ENCODE measurements at regions not wholly inside any gene's neighbourhood (a gene's known extent, or its start where the extent isn't known, plus 50 kb on each side); places are given as distances from the start of the nearest gene placed in this dataset.
"Not testable (repeated sequence)": the region's sequence is repeated elsewhere in the genome, so short reads cannot be mapped to it uniquely, and the experiment has no call there.

GRCh38 chr13:44792096-44792495 lies 197.2 kb downstream of the NUFIP1 start:
- Histone ChIP-seq H3K4me3 (ENCODE audit: low read depth in 1 of 5, low read length in 5 of 5) (no peak overlapping the region), H3K36me3 (ENCODE audit: control insufficient read depth in 5 of 5, insufficient read depth in 5 of 5, low read length in 5 of 5) (no peaks in the 10 kb centered on the region), H3K27me3 (ENCODE audit: control insufficient read depth in 5 of 5, insufficient read depth in 4 of 5, low read length in 5 of 5) (no peaks in the 10 kb centered on the region), H3K27ac (ENCODE audit: low read depth, low read length) (no peak overlapping the region), H3K4me1 (ENCODE audit: control insufficient read depth in 5 of 5, insufficient read depth in 5 of 5, low read length in 5 of 5) (peaks cover 0 to 5% (median 0%) of the 10 kb centered on the region in 5 donors), H3K9ac (ENCODE audit: low read length in 5 of 5) (no peak overlapping the region), H3K9me3 (ENCODE audit: control insufficient read depth in 5 of 5, low read length in 5 of 5) (no peaks in the 10 kb centered on the region)

GRCh38 chr13:44790289-44790688 lies 199.0 kb downstream of the NUFIP1 start:
- no peak overlapping the region for H3K9ac ChIP-seq (ENCODE audit: low read length in 5 of 5)
- peaks cover 0 to 3% (median 0%) of the 10 kb centered on the region in 5 donors for H3K4me1 ChIP-seq (ENCODE audit: control insufficient read depth in 5 of 5, insufficient read depth in 5 of 5, low read length in 5 of 5)
- no peaks in the 10 kb centered on the region for H3K9me3 ChIP-seq (ENCODE audit: control insufficient read depth in 5 of 5, low read length in 5 of 5)
- H3K36me3 ChIP-seq (ENCODE audit: control insufficient read depth in 5 of 5, insufficient read depth in 5 of 5, low read length in 5 of 5), result no peaks in the 10 kb centered on the region
- no peak overlapping the region for H3K27ac ChIP-seq (ENCODE audit: low read depth, low read length)
- no peaks in the 10 kb centered on the region for H3K27me3 ChIP-seq (ENCODE audit: control insufficient read depth in 5 of 5, insufficient read depth in 4 of 5, low read length in 5 of 5)
- no peak overlapping the region for H3K4me3 ChIP-seq (ENCODE audit: low read depth in 1 of 5, low read length in 5 of 5)

- H3K36me3 ChIP-seq (ENCODE audit: control insufficient read depth in 5 of 5, insufficient read depth in 5 of 5, low read length in 5 of 5), result no peaks in the 10 kb centered on the region
- H3K4me3 ChIP-seq (ENCODE audit: low read depth in 1 of 5, low read length in 5 of 5), result no peak overlapping the region
- peaks cover 0 to 3% (median 0%) of the 10 kb centered on the region in 5 donors for H3K4me1 ChIP-seq (ENCODE audit: control insufficient read depth in 5 of 5, insufficient read depth in 5 of 5, low read length in 5 of 5)
- no peak overlapping the region for H3K9ac ChIP-seq (ENCODE audit: low read length in 5 of 5)
- no peak overlapping the region for H3K27ac ChIP-seq (ENCODE audit: low read depth, low read length)
- H3K27me3 ChIP-seq (ENCODE audit: control insufficient read depth in 5 of 5, insufficient read depth in 4 of 5, low read length in 5 of 5), result no peaks in the 10 kb centered on the region
- H3K9me3 ChIP-seq (ENCODE audit: control insufficient read depth in 5 of 5, low read length in 5 of 5), result no peaks in the 10 kb centered on the region
Measured at GRCh38 chr13:44787617-44788016, 201.7 kb downstream of the NUFIP1 start.

GRCh38 chr13:44786756-44787155 lies 202.5 kb downstream of the NUFIP1 start:
- Histone ChIP-seq H3K27ac (ENCODE audit: low read depth, low read length) (no peak overlapping the region), H3K27me3 (ENCODE audit: control insufficient read depth in 5 of 5, insufficient read depth in 4 of 5, low read length in 5 of 5) (no peaks in the 10 kb centered on the region), H3K9ac (ENCODE audit: low read length in 5 of 5) (no peak overlapping the region), H3K4me1 (ENCODE audit: control insufficient read depth in 5 of 5, insufficient read depth in 5 of 5, low read length in 5 of 5) (peaks cover 0 to 3% (median 0%) of the 10 kb centered on the region in 5 donors), H3K4me3 (ENCODE audit: low read depth in 1 of 5, low read length in 5 of 5) (no peak overlapping the region), H3K9me3 (ENCODE audit: control insufficient read depth in 5 of 5, low read length in 5 of 5) (no peaks in the 10 kb centered on the region), H3K36me3 (ENCODE audit: control insufficient read depth in 5 of 5, insufficient read depth in 5 of 5, low read length in 5 of 5) (no peaks in the 10 kb centered on the region)

- Histone ChIP-seq H3K4me1 (ENCODE audit: control insufficient read depth in 5 of 5, insufficient read depth in 5 of 5, low read length in 5 of 5) (peaks cover 0 to 3% (median 0%) of the 10 kb centered on the region in 5 donors), H3K9ac (ENCODE audit: low read length in 5 of 5) (no peak overlapping the region), H3K4me3 (ENCODE audit: low read depth in 1 of 5, low read length in 5 of 5) (no peak overlapping the region), H3K27ac (ENCODE audit: low read depth, low read length) (no peak overlapping the region), H3K27me3 (ENCODE audit: control insufficient read depth in 5 of 5, insufficient read depth in 4 of 5, low read length in 5 of 5) (no peaks in the 10 kb centered on the region), H3K9me3 (ENCODE audit: control insufficient read depth in 5 of 5, low read length in 5 of 5) (no peaks in the 10 kb centered on the region), H3K36me3 (ENCODE audit: control insufficient read depth in 5 of 5, insufficient read depth in 5 of 5, low read length in 5 of 5) (no peaks in the 10 kb centered on the region)
Measured at GRCh38 chr13:44785401-44785800, 203.9 kb downstream of the NUFIP1 start.

- Histone ChIP-seq H3K9me3 (ENCODE audit: control insufficient read depth in 5 of 5, low read length in 5 of 5) (no peaks in the 10 kb centered on the region), H3K27me3 (ENCODE audit: control insufficient read depth in 5 of 5, insufficient read depth in 4 of 5, low read length in 5 of 5) (no peaks in the 10 kb centered on the region), H3K4me3 (ENCODE audit: low read depth in 1 of 5, low read length in 5 of 5) (no peak overlapping the region), H3K9ac (ENCODE audit: low read length in 5 of 5) (no peak overlapping the region), H3K4me1 (ENCODE audit: control insufficient read depth in 5 of 5, insufficient read depth in 5 of 5, low read length in 5 of 5) (peaks cover 0 to 3% (median 0%) of the 10 kb centered on the region in 5 donors), H3K27ac (ENCODE audit: low read depth, low read length) (no peak overlapping the region), H3K36me3 (ENCODE audit: control insufficient read depth in 5 of 5, insufficient read depth in 5 of 5, low read length in 5 of 5) (no peaks in the 10 kb centered on the region)
Measured at GRCh38 chr13:44784708-44785080, 204.6 kb downstream of the NUFIP1 start.

GRCh38 chr13:44783994-44784707 lies 205.1 kb downstream of the NUFIP1 start:
- Histone ChIP-seq H3K4me3 (ENCODE audit: low read depth in 1 of 5, low read length in 5 of 5) (no peak overlapping the region), H3K27ac (ENCODE audit: low read depth, low read length) (no peak overlapping the region), H3K4me1 (ENCODE audit: control insufficient read depth in 5 of 5, insufficient read depth in 5 of 5, low read length in 5 of 5) (peaks cover 0 to 3% (median 0%) of the 10 kb centered on the region in 5 donors), H3K36me3 (ENCODE audit: control insufficient read depth in 5 of 5, insufficient read depth in 5 of 5, low read length in 5 of 5) (no peaks in the 10 kb centered on the region), H3K9ac (ENCODE audit: low read length in 5 of 5) (no peak overlapping the region), H3K9me3 (ENCODE audit: control insufficient read depth in 5 of 5, low read length in 5 of 5) (no peaks in the 10 kb centered on the region), H3K27me3 (ENCODE audit: control insufficient read depth in 5 of 5, insufficient read depth in 4 of 5, low read length in 5 of 5) (no peaks in the 10 kb centered on the region)

GRCh38 chr13:44780591-44781280 lies 204.6 kb upstream of the TSC22D1 start:
- Histone ChIP-seq H3K4me3 (ENCODE audit: low read depth in 1 of 5, low read length in 5 of 5) (no peak overlapping the region), H3K27me3 (ENCODE audit: control insufficient read depth in 5 of 5, insufficient read depth in 4 of 5, low read length in 5 of 5) (no peaks in the 10 kb centered on the region), H3K9ac (ENCODE audit: low read length in 5 of 5) (no peak overlapping the region), H3K4me1 (ENCODE audit: control insufficient read depth in 5 of 5, insufficient read depth in 5 of 5, low read length in 5 of 5) (no peaks in the 10 kb centered on the region), H3K27ac (ENCODE audit: low read depth, low read length) (no peak overlapping the region), H3K9me3 (ENCODE audit: control insufficient read depth in 5 of 5, low read length in 5 of 5) (no peaks in the 10 kb centered on the region), H3K36me3 (ENCODE audit: control insufficient read depth in 5 of 5, insufficient read depth in 5 of 5, low read length in 5 of 5) (no peaks in the 10 kb centered on the region)

- no peaks in the 10 kb centered on the region for H3K9me3 ChIP-seq (ENCODE audit: control insufficient read depth in 5 of 5, low read length in 5 of 5)
- H3K27ac ChIP-seq (ENCODE audit: low read depth, low read length), result no peak overlapping the region
- no peaks in the 10 kb centered on the region for H3K27me3 ChIP-seq (ENCODE audit: control insufficient read depth in 5 of 5, insufficient read depth in 4 of 5, low read length in 5 of 5)
- no peak overlapping the region for H3K9ac ChIP-seq (ENCODE audit: low read length in 5 of 5)
- no peak overlapping the region for H3K4me3 ChIP-seq (ENCODE audit: low read depth in 1 of 5, low read length in 5 of 5)
- H3K4me1 ChIP-seq (ENCODE audit: control insufficient read depth in 5 of 5, insufficient read depth in 5 of 5, low read length in 5 of 5), result no peaks in the 10 kb centered on the region
- no peaks in the 10 kb centered on the region for H3K36me3 ChIP-seq (ENCODE audit: control insufficient read depth in 5 of 5, insufficient read depth in 5 of 5, low read length in 5 of 5)
Measured at GRCh38 chr13:44778761-44779484, 202.8 kb upstream of the TSC22D1 start.

GRCh38 chr13:44775290-44775689 lies 199.2 kb upstream of the TSC22D1 start:
- not testable (repeated sequence) for H3K27ac ChIP-seq (ENCODE audit: low read depth, low read length); H3K4me1 ChIP-seq (ENCODE audit: control insufficient read depth in 5 of 5, insufficient read depth in 5 of 5, low read length in 5 of 5); H3K36me3 ChIP-seq (ENCODE audit: control insufficient read depth in 5 of 5, insufficient read depth in 5 of 5, low read length in 5 of 5); H3K9ac ChIP-seq (ENCODE audit: low read length in 5 of 5); H3K27me3 ChIP-seq (ENCODE audit: control insufficient read depth in 5 of 5, insufficient read depth in 4 of 5, low read length in 5 of 5); H3K9me3 ChIP-seq (ENCODE audit: control insufficient read depth in 5 of 5, low read length in 5 of 5); H3K4me3 ChIP-seq (ENCODE audit: low read depth in 1 of 5, low read length in 5 of 5)
